Activated naive CD4-positive, alpha-beta T cell treated with anti-CD3 and anti-CD28 coated beads for 36 hours (primary cell): ENCODE measurements at regions not wholly inside any gene's neighbourhood (a gene's known extent, or its start where the extent isn't known, plus 50 kb on each side); places are given as distances from the start of the nearest gene placed in this dataset.

Experiments used
- CTCF ChIA-PET: fragments of 350-600 bp; sonication (Branson Sonifier 250); formaldehyde crosslinking; loops from one replicate; lab custom pipeline; 2021; ENCODE audit warnings: antibody characterized with exemption; lab: Charles Lee
- DNase-seq: peaks from one replicate; pipeline ENCODE4 v3.0.0-alpha.2; 2020
- H3K27ac Mint-ChIP-seq: one replicate; pipeline ENCODE4 v1.8.0; 2021; ENCODE audit warnings: mild to moderate bottlenecking, mixed read lengths
- H3K27me3 Mint-ChIP-seq: one replicate; pipeline ENCODE4 v1.8.0; 2021; ENCODE audit warnings: low read depth, mixed read lengths
- H3K36me3 Mint-ChIP-seq: one replicate; pipeline ENCODE4 v1.8.0; 2021; ENCODE audit warnings: low read depth, mixed read lengths
- H3K4me1 Mint-ChIP-seq: one replicate; pipeline ENCODE4 v1.8.0; 2021; ENCODE audit warnings: low read depth, mixed read lengths
- H3K4me3 Mint-ChIP-seq: one replicate; pipeline ENCODE4 v1.8.0; 2021; ENCODE audit warnings: mild to moderate bottlenecking, moderate library complexity, mixed read lengths
- H3K9me3 Mint-ChIP-seq: one replicate; pipeline ENCODE4 v1.8.0; 2021; ENCODE audit warnings: mixed read lengths
- intact Hi-C: fragments of 100-400 bp; cut with micrococcal nuclease; formaldehyde crosslinking; loops from one replicate; pipeline ENCODE4 v1.15.1; 2023

DNA sequence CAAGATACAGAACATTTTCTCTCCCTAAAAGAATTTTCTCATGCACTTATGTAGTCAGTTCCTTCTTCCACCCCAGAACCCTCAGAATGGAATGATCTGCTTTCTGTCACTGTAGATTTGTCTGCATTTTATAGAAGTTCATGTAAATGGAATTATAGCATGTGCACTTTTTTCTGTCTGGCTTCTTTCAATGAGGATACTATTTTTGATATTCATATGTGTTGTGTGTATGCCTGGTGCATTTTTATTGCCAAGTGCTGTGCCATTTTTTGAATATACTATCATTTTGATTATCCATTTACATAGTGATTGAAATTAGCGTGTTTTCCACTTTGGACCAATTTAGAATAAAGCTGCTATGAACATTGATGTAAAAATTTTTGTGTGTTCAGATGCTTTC, 156.6 kb upstream of the ALCAM start:
- Mint-ChIP-seq H3K4me1 (no peaks in the 10 kb centered on the region), H3K27me3 (no peaks in the 10 kb centered on the region), H3K4me3 (no peak overlapping the region), H3K36me3 (no peaks in the 10 kb centered on the region), H3K9me3 (no peaks in the 10 kb centered on the region), H3K27ac (no peak overlapping the region)
- intact Hi-C loops = no loop called here
- DNase-seq = no peak
- CTCF ChIA-PET = no interaction called here

DNA sequence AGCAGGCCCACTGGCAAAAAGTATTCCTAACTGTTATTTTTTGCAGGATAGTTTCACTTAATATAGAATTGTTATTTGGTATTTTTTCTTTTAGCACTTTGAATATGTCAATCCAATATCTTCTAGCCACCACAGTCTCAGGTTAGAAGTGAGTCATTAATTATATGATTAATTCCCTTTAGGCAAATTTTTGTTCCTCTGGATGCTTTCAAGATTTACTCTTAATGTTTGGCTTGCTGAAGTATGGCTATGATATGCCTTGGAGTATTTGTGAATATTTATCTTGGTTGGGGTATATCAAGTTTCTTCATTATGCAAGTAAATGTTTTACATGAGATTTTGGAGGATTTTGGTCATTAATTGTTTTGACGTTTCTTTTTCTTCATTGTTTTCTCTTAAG, 152.1 kb upstream of the ALCAM start:
- no peak overlapping the region for H3K27ac Mint-ChIP-seq
- no peaks in the 10 kb centered on the region for H3K4me1 Mint-ChIP-seq
- H3K9me3 Mint-ChIP-seq = no peaks in the 10 kb centered on the region
- H3K27me3 Mint-ChIP-seq = no peaks in the 10 kb centered on the region
- no peak for DNase-seq
- H3K36me3 Mint-ChIP-seq = no peaks in the 10 kb centered on the region
- H3K4me3 Mint-ChIP-seq = no peak overlapping the region
- intact Hi-C loops = no loop called here
- CTCF ChIA-PET = no interaction called here

DNA sequence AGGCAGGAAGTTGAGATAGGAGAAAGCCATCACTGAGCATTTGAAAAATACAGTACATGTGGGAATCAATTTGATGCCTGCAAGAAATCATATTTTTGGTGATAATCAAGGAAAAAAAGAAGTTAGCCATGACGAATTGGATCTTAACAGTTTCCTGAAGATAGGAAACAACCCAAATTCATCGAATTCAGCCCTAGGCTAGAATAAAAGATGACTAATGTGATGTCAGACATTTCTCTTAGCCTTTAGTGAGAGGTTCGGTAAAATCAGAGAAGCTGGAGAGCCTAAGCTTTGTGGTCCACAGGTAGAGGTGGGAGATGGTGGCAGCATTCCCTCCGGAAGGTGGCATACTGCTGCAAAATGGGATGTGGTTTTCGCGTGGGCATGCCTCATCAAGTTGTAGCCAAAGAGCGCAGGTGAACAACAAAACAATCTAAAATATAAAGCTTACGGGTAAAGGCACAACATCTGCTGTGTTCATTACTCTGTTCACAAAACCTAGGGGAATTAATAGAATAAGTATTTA, 144.1 kb upstream of the ALCAM start:
- Mint-ChIP-seq H3K9me3 (no peaks in the 10 kb centered on the region), H3K27me3 (no peaks in the 10 kb centered on the region), H3K27ac (no peak overlapping the region), H3K36me3 (no peaks in the 10 kb centered on the region), H3K4me3 (no peak overlapping the region), H3K4me1 (no peaks in the 10 kb centered on the region)
- CTCF ChIA-PET = no interaction called here
- DNase-seq = no peak
- intact Hi-C loops = no loop called here

DNA sequence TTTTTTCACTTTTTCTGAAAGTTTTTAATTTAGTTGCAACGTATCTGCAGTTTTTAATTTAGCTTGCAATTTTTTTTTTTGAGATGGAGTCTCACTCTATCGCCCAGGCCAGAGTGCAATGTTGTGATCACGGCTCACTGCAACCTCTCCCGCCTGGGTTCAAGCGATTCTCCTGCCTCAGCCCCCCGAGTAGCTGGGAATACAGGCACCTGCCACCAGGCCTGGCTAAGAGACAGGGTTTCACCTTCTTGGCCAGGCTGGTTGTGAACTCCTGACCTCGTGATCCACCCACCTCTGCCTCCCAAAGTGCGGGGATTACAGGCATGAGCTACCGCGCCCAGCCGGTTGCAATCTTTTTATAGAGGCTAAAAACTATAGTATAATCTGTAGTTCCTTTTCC, 142.9 kb upstream of the ALCAM start:
- H3K4me3 Mint-ChIP-seq = no peak overlapping the region
- H3K36me3 Mint-ChIP-seq = no peaks in the 10 kb centered on the region
- no peak for DNase-seq
- CTCF ChIA-PET = no interaction called here
- H3K9me3 Mint-ChIP-seq = no peaks in the 10 kb centered on the region
- H3K27me3 Mint-ChIP-seq = no peaks in the 10 kb centered on the region
- no peak overlapping the region for H3K27ac Mint-ChIP-seq
- H3K4me1 Mint-ChIP-seq = no peaks in the 10 kb centered on the region
- intact Hi-C loops = no loop called here

DNA sequence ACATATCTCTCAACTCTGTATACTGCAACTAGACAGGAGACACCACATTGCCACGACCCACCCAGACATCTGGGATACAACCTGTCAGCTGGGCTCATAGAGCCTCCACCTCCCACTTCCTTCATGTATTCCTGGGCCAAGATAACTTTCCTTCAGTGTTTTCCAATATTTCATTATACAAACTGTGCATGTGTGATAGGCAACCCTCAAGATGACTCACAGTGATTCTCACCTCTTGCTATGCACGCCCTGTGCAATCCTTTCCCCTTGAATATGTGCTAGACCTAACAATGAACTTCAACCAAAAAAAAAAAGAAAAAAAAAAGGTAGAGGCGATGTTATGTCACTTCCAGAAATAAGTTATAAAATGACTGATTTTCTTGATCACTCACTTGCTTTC, 138.0 kb upstream of the ALCAM start:
- H3K4me3 Mint-ChIP-seq = no peak overlapping the region
- H3K27ac Mint-ChIP-seq = no peak overlapping the region
- no peaks in the 10 kb centered on the region for H3K9me3 Mint-ChIP-seq
- DNase-seq = no peak
- no peaks in the 10 kb centered on the region for H3K36me3 Mint-ChIP-seq
- CTCF ChIA-PET = interaction anchor here (0.6 kb wide), 1 partner anchor 378 kb away, joined by 5 read pairs; no protein-coding TSS in a partner anchor
- H3K27me3 Mint-ChIP-seq = no peaks in the 10 kb centered on the region
- no peaks in the 10 kb centered on the region for H3K4me1 Mint-ChIP-seq
- intact Hi-C loops = no loop called here

DNA sequence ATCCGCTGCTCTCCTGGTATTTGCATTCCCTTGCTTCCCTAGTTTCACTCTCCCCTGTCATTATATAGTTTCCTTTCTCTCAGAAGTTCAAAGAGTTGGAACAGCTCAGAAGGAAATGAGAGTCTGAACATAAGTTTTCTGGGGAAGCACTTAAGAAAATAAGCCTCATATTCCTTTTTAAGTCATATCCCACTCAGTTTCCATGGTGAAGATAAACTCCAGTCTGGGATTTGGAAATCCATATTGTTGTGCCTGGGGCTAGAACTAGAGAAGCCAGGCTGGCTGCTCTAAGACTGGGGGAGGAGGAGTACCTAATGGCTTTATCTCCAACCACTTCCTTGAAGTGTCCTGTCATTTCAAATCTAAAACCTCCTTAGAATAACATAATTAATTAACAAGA, 134.2 kb upstream of the ALCAM start:
- Mint-ChIP-seq H3K36me3 (no peaks in the 10 kb centered on the region), H3K27ac (no peak overlapping the region), H3K4me3 (no peak overlapping the region), H3K27me3 (peaks cover 2% of the 10 kb centered on the region), H3K9me3 (no peaks in the 10 kb centered on the region), H3K4me1 (no peaks in the 10 kb centered on the region)
- CTCF ChIA-PET = no interaction called here
- intact Hi-C loops = no loop called here
- no peak for DNase-seq

DNA sequence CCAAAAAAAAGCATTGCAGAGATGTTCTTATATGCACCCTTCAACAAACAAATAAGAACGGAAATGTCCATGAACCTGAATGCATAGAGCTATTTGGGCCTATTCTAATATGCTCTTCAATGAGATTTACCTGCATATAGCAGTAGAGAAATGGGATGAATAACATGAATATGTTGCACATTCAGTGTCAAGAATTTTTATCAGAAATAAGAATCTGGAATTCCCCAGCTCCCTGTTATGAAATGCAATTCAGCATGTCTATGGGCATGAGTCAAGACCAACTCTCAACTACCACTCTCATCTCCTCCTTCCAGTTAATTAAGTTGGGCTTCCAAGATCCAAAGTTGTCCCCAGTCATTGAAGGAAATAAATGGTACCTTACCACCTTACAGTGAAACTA, 133.7 kb upstream of the ALCAM start:
- Mint-ChIP-seq H3K4me1 (no peaks in the 10 kb centered on the region), H3K27ac (no peak overlapping the region), H3K4me3 (no peak overlapping the region), H3K27me3 (peaks cover 2% of the 10 kb centered on the region), H3K9me3 (no peaks in the 10 kb centered on the region), H3K36me3 (no peaks in the 10 kb centered on the region)
- CTCF ChIA-PET = no interaction called here
- DNase-seq = no peak
- intact Hi-C loops = no loop called here

DNA sequence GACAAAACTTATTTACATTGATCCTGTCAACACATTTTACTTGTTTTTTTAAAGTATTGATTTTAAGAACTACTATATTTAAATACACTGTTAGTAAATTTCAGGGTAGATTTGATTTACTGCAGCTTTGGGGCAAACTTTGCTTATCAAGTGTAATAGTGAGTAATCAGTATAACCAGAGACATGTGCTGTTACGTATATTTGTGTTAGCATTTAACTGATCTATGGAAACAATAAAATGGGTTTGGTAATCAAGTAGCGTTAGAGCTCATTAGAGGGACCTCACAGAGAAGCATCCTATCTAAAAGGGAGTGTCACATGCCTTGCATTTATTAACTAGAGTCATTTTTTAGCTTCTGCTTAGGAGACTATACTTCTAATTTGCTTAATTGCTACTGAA, 131.5 kb upstream of the ALCAM start:
- Mint-ChIP-seq H3K27ac (no peak overlapping the region), H3K4me1 (no peaks in the 10 kb centered on the region), H3K27me3 (peaks cover 8% of the 10 kb centered on the region), H3K4me3 (no peak overlapping the region), H3K36me3 (no peaks in the 10 kb centered on the region), H3K9me3 (no peaks in the 10 kb centered on the region)
- CTCF ChIA-PET = no interaction called here
- no peak for DNase-seq
- intact Hi-C loops = no loop called here

DNA sequence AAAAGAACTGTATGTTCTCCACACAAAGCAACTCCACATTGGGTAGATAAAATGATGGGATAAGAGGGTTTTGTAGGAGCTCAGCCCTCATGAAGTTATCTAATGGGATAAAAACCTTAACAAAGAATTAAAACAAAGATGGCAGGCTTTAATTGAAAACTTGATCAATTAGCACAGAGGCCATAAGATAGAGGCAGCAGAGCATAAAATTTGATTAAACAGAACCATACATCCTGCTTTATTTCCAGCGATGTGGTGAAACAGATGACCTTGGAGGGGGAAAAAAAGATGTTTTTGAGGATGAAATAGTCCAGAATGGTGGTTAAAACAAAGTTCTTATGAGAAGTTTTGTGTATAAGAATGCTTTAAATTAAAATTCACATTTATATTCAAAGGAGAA, 130.9 kb upstream of the ALCAM start:
- intact Hi-C loops = no loop called here
- CTCF ChIA-PET = no interaction called here
- Mint-ChIP-seq H3K4me3 (no peak overlapping the region), H3K27ac (no peak overlapping the region), H3K27me3 (peaks cover 10% of the 10 kb centered on the region), H3K9me3 (no peaks in the 10 kb centered on the region), H3K36me3 (no peaks in the 10 kb centered on the region), H3K4me1 (no peaks in the 10 kb centered on the region)
- no peak for DNase-seq

DNA sequence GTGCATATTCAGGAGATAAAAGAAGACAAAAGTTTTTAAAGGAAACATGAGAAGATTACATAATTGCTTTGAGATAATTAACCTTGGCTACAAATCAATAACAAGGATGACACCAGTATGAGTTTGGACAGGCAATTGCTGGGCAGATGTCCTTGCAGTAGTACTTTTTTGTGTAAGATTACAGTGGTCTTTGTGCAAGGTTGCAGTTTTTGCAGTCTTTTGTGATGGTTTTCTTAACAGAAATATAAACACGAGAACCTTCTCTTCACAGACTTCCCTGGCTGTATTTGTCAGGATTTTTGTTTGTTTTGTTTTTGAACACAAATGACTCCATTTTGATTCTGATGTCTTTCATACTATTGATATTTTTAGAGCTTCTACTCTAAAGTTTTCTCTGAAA, 128.3 kb upstream of the ALCAM start:
- Mint-ChIP-seq H3K4me1 (no peaks in the 10 kb centered on the region), H3K36me3 (no peaks in the 10 kb centered on the region), H3K27ac (no peak overlapping the region), H3K4me3 (no peak overlapping the region), H3K27me3 (peaks cover 12% of the 10 kb centered on the region), H3K9me3 (no peaks in the 10 kb centered on the region)
- intact Hi-C loops = no loop called here
- no peak for DNase-seq
- CTCF ChIA-PET = no interaction called here

DNA sequence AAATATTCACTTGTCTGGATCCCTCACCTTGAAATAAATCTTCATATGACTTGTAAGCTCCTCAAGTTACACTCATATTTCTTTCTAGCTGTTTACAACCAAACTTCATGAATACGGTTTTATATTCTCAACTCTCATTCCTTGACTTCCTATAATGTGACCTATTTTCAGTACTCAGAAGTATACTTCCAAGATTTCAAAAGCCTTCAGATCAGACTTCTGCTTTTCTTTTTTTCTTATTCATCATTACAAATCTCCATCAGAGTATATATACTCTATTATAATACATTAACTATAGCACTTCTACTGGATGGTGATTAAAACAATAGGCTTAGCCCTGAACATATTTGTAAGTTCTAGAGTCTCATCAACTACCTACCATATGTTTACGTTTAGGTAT, 123.6 kb upstream of the ALCAM start:
- Mint-ChIP-seq H3K4me3 (no peak overlapping the region), H3K27me3 (peaks cover 13% of the 10 kb centered on the region), H3K4me1 (no peaks in the 10 kb centered on the region), H3K9me3 (no peaks in the 10 kb centered on the region), H3K27ac (no peak overlapping the region), H3K36me3 (no peaks in the 10 kb centered on the region)
- DNase-seq = no peak
- intact Hi-C loops = no loop called here
- CTCF ChIA-PET = no interaction called here

DNA sequence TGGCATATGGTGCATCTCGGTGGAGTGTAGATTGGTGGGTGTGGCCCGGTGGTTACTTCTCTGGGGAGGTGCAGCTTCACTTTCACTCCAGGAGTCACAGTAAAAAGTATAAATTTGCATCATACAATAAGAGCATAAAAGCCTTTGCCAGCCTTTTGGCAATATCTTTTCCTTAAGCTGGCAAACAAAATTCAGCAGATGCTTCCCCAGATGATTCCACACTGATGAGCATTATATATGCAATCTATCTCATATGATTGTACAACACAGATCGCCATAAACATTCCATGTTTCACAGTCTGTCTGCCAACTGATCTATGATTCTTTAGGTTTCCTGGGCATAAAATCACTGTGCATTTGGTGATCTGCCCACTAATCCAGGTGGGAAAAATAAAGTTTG, 120.2 kb upstream of the ALCAM start:
- CTCF ChIA-PET = no interaction called here
- no peaks in the 10 kb centered on the region for H3K4me1 Mint-ChIP-seq
- H3K36me3 Mint-ChIP-seq = no peaks in the 10 kb centered on the region
- H3K27ac Mint-ChIP-seq = no peak overlapping the region
- no peak for DNase-seq
- H3K27me3 Mint-ChIP-seq = peaks cover 3% of the 10 kb centered on the region
- intact Hi-C loops = no loop called here
- no peak overlapping the region for H3K4me3 Mint-ChIP-seq
- H3K9me3 Mint-ChIP-seq = peaks cover 1% of the 10 kb centered on the region

DNA sequence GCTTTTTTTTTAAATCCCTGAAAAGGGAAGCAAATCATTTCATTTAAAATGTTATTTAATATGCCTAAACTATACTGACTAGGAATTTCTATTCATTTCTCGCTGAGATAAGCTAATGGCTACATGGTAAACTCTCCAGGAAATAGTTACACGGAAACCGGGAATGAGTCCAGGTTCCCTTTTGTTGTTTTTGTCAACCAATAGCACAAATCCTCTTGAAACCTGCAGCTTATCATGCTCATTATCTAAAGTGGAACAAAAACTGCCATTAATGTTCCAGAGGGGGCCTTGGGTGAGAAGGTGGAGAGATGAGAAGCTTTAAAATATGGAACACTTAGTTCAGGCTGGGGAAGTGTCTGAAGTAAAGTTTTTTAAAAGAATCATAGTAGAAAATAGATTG, 113.5 kb upstream of the ALCAM start:
- intact Hi-C loops = no loop called here
- peaks cover 1% of the 10 kb centered on the region for H3K9me3 Mint-ChIP-seq
- H3K4me1 Mint-ChIP-seq = no peaks in the 10 kb centered on the region
- H3K4me3 Mint-ChIP-seq = no peak overlapping the region
- H3K27me3 Mint-ChIP-seq = no peaks in the 10 kb centered on the region
- H3K36me3 Mint-ChIP-seq = no peaks in the 10 kb centered on the region
- no peak overlapping the region for H3K27ac Mint-ChIP-seq
- CTCF ChIA-PET = no interaction called here
- DNase-seq = no peak

DNA sequence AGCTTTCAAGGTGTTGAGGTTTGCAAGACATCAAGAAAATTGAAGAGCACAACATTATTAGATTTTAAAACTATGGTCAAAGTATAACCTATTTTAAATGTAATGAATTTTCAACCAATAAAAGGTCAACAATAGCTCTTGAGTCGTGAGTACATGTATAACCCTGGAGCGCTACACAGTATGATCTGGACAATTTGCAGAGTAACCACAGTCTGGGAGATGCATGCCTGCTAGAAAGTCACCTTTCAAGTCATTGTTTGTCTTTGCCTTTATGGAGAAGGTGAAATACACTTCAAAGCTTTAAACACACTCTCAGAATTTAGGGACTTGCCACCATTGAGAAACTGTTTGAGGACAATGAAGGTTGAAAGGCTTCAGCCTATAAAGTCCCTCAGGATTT, 112.6 kb upstream of the ALCAM start:
- H3K27ac Mint-ChIP-seq = no peak overlapping the region
- intact Hi-C loops = no loop called here
- DNase-seq = no peak
- no peaks in the 10 kb centered on the region for H3K36me3 Mint-ChIP-seq
- no peaks in the 10 kb centered on the region for H3K27me3 Mint-ChIP-seq
- no peaks in the 10 kb centered on the region for H3K4me1 Mint-ChIP-seq
- CTCF ChIA-PET = interaction anchor here (0.6 kb wide), 1 partner anchor 71 kb away, joined by 3 read pairs; no protein-coding TSS in a partner anchor
- no peak overlapping the region for H3K4me3 Mint-ChIP-seq
- H3K9me3 Mint-ChIP-seq = peaks cover 1% of the 10 kb centered on the region
